Lower lobe of right lung (tissue), 2 donors: ENCODE measurements at regions not wholly inside any gene's neighbourhood (a gene's known extent, or its start where the extent isn't known, plus 50 kb on each side); places are given as distances from the start of the nearest gene placed in this dataset.

Source experiments
- ATAC-seq, 2 donors: fragments of 200-7000 bp; cut with Tn5 transposase; one replicate each; pipeline ENCODE4 v1.9.1; 2020 to 2022; ENCODE audit warnings: mild to moderate bottlenecking in 2 of 2, moderate library complexity in 2 of 2
- DNase-seq: peaks from one replicate; pipeline ENCODE4 v3.0.0-alpha.2; 2020
- H3K27ac ChIP-seq: fragments of 200-600 bp; one replicate; pipeline ENCODE4 v1.8.0; 2022
- H3K27me3 ChIP-seq: fragments of 200-600 bp; one replicate; pipeline ENCODE4 v1.8.0; 2022; ENCODE audit warnings: low read depth
- H3K36me3 ChIP-seq: fragments of 200-600 bp; one replicate; pipeline ENCODE4 v1.8.0; 2022; ENCODE audit warnings: mild to moderate bottlenecking
- H3K4me1 ChIP-seq: fragments of 200-600 bp; one replicate; pipeline ENCODE4 v1.8.0; 2022
- H3K4me3 ChIP-seq: fragments of 200-600 bp; one replicate; pipeline ENCODE4 v1.8.0; 2022; ENCODE audit warnings: mild to moderate bottlenecking
- H3K9me3 ChIP-seq: fragments of 200-600 bp; one replicate; pipeline ENCODE4 v1.8.0; 2022
- CTCF ChIP-seq: fragments of 200-600 bp; IDR thresholded peaks from one replicate; pipeline ENCODE4 v1.8.0; 2022; ENCODE audit warnings: antibody characterized with exemption, mild to moderate bottlenecking
- intact Hi-C: fragments of 100-400 bp; cut with DNase I; formaldehyde crosslinking; loops from one replicate; pipeline ENCODE4 v1.11.0; 2022
- donor health status: DM: no; HTN: yes; CAD: no; lungs with severe emphysema.

- Histone ChIP-seq H3K27ac (no peak overlapping the region), H3K27me3 (no peaks in the 10 kb centered on the region), H3K4me3 (no peak overlapping the region), H3K36me3 (no peaks in the 10 kb centered on the region), H3K4me1 (peaks cover 18% of the 10 kb centered on the region), H3K9me3 (no peaks in the 10 kb centered on the region)
- no peak for TF ChIP-seq CTCF
- no peak for DNase-seq
- intact Hi-C loops, result no loop called here
- no peak for ATAC-seq
These were observed 230.7 kb upstream of the FGGY start for GRCh38 chr1:59066236-59066635.

GRCh38 chr1:59070610-59071009 lies 226.3 kb upstream of the FGGY start:
- H3K4me3 ChIP-seq, result no peak overlapping the region
- H3K36me3 ChIP-seq, result no peaks in the 10 kb centered on the region
- H3K27me3 ChIP-seq, result no peaks in the 10 kb centered on the region
- H3K4me1 ChIP-seq, result peaks cover 21% of the 10 kb centered on the region
- intact Hi-C loops, result no loop called here
- no peaks in the 10 kb centered on the region for H3K9me3 ChIP-seq
- no peak for ATAC-seq
- H3K27ac ChIP-seq, result no peak overlapping the region
- no peak for TF ChIP-seq CTCF
- no peak for DNase-seq

- DNase-seq (no peak), ATAC-seq (peak; percentile 47 to 55)
- no peaks in the 10 kb centered on the region for H3K27me3 ChIP-seq
- intact Hi-C loops, result no loop called here
- TF ChIP-seq CTCF, result no peak
- no peaks in the 10 kb centered on the region for H3K9me3 ChIP-seq
- peaks cover 21% of the 10 kb centered on the region for H3K4me1 ChIP-seq
- no peak overlapping the region for H3K4me3 ChIP-seq
- no peaks in the 10 kb centered on the region for H3K36me3 ChIP-seq
- no peak overlapping the region for H3K27ac ChIP-seq
These were observed 225.6 kb upstream of the FGGY start for GRCh38 chr1:59071289-59071688.

- intact Hi-C loops, result no loop called here
- H3K4me3 ChIP-seq, result no peak overlapping the region
- H3K4me1 ChIP-seq, result peaks cover 21% of the 10 kb centered on the region
- H3K36me3 ChIP-seq, result no peaks in the 10 kb centered on the region
- DNase-seq (no peak), ATAC-seq (peak in 1 of 2 donors; percentile 59)
- H3K27ac ChIP-seq, result no peak overlapping the region
- H3K9me3 ChIP-seq, result no peaks in the 10 kb centered on the region
- no peaks in the 10 kb centered on the region for H3K27me3 ChIP-seq
- no peak for TF ChIP-seq CTCF
These were observed 224.9 kb upstream of the FGGY start for GRCh38 chr1:59071876-59072582.

- no peak for DNase-seq
- Histone ChIP-seq H3K27me3 (no peaks in the 10 kb centered on the region), H3K4me1 (peaks cover 21% of the 10 kb centered on the region), H3K4me3 (no peak overlapping the region), H3K27ac (no peak overlapping the region), H3K9me3 (no peaks in the 10 kb centered on the region), H3K36me3 (no peaks in the 10 kb centered on the region)
- TF ChIP-seq CTCF, result no peak
- intact Hi-C loops, result no loop called here
- peak in 1 of 2 donors; percentile 17 for ATAC-seq
These were observed 224.3 kb upstream of the FGGY start for GRCh38 chr1:59072583-59072947.
